HG03039 (cell line): ENCODE measurements at regions not wholly inside any gene's neighbourhood (a gene's known extent, or its start where the extent isn't known, plus 50 kb on each side); places are given as distances from the start of the nearest gene placed in this dataset.
"Not testable (repeated sequence)": the region's sequence is repeated elsewhere in the genome, so short reads cannot be mapped to it uniquely, and the experiment has no call there.

Source experiments
- ATAC-seq: cut with Tn5 transposase; IDR thresholded peaks from one replicate; pipeline ENCODE4 v1.9.1; 2021; ENCODE audit warnings: mild to moderate bottlenecking, moderate library complexity; ENCODE audit not compliant: unreplicated experiment

DNA sequence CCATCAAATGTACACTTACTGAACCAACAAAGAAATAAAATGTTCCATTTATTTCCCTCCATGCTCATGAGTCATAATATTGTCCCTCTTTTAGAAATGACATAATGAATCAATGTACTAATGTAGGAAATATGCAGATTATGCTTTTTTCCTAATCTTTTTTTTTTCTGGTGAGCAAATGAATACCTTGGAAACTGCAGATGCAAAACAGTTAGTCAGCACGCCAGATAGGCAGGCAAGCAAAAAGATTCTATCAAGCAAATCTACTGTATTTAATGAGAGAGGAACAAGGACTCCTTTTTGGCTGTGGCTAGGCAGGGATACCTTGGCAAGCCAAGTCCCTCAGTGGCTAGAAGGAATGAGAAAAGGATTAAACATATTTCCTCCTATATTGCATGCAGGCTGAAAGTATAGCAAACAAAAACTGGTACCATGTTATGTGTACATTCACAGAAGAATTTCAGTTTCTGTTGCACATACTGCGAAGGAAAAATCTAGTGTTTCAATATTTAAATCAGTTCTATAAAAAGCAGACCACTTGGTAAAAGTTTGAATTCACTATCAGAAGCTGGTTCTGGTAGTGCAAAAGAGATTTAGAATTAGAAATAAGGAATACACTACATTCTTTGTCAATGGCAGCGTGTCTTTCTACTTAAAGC, 605.4 kb downstream of the TLE1 start:
- ATAC-seq, result no peak

DNA sequence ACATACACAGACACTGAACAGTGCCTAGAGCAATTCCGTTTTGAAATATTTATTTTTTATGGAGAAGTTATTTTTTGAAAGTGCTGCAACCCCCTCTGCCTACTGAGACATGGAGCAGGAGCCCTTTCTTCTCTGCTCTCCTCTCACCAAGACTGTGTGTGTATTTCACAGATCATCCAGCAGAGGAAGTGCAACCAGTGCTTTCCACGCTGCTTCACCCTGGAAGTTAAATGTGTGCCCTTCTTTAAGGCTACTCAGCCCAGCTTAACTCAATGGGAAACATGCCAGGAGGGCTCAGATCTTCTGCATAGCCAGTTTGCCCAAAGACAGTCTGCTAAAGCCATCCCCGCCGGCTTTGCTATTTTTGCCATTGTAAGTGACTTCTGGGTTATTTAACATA, 606.3 kb downstream of the TLE1 start:
- ATAC-seq, result no peak

DNA sequence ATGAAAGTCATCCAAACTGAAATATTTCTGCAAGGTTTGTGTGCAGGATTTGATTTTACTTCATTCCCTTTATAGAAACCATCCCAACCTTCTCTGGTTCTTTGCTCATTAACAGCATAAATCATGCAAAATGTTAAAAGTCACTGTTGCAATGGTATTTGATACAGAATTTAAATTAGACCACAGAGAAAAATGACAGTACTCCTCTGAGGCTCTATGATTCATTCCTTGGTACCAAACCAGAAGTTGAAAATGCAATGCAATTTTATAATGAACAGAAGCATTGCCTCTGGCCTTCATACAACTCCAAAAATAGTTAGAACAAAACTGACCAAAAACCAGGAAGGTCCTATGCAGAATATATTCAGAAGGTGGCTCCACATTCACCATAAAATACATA, 607.1 kb downstream of the TLE1 start:
- ATAC-seq, result no peak

DNA sequence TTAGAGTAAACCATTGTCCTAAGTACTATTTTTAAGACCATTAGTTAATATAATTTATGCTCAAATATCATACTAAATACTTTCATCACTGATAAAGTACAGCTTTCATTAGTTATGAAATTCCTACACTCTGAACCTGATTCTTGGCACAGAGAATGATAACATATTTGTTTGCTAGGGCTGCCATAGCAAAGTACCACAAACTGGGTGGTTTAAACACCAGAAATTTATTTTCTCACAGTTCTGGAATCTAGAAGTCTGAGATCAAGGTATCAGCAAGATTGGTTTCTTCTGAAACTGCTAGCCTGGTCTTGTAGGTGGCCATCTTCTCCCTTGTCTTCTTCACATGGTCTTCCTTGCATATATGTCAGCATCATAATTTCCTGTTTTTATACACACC, 608.4 kb downstream of the TLE1 start:
- no peak for ATAC-seq

DNA sequence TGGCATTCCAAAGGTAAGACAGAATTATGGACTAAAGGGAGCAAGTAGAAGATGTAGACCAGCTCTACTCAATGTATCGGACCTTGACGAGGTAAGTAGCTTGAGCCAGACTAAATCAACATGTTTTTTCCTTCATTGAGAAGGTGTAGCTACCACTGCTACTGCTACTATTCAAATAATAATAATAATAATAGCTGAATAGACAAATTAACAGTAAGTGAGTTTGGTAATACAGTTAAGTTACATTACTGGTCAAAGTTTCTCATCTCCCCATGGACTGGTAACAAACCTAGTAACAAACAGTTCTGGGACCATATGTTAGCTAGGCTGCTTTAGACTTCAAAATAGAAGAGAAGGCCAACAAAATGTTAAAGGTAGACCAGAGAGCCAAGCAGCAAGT, 609.2 kb downstream of the TLE1 start:
- ATAC-seq, result no peak

- ATAC-seq, result no peak
Observed at GRCh38 chr9:81079055-81079454, 610.3 kb downstream of the TLE1 start.

DNA sequence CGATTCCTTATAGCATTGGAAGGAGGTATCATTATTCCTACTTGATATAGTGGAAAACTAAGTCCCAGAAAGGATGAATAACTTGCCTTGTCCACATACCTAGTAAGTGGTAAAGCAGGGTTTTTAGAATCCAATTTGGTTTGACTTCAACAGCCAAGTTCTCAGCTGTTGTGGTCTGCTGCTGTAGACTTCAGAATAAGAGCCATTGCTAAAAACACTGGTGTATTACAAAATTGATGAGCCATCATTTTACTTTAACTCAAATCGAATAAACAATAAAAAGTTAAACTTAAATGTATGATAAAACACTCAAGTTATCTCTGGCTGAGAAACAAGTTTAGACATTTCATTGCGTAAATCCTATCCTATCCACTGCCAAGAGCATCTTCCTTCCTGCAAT, 610.8 kb downstream of the TLE1 start:
- ATAC-seq, result no peak

DNA sequence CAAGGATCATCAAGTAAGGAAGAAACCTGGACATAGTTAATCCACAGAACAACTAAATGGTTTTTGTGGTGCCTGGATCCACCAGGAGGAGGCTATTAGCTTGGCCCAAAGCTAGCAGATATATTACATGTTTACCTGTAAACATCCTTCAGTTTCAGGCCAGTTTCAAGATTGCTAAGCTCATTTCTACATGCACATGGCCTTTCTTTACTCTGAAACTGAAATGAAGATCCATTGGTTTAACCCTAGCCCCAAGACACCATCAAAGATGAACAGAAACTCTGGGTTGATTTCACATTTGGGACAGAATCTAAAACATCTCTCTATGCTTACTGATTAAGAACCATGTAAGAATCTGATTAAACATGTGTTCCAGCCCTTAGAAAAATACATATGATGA, 611.8 kb downstream of the TLE1 start:
- ATAC-seq, result no peak

- no peak for ATAC-seq
Observed at GRCh38 chr9:81076131-81076530, 613.2 kb downstream of the TLE1 start.

DNA sequence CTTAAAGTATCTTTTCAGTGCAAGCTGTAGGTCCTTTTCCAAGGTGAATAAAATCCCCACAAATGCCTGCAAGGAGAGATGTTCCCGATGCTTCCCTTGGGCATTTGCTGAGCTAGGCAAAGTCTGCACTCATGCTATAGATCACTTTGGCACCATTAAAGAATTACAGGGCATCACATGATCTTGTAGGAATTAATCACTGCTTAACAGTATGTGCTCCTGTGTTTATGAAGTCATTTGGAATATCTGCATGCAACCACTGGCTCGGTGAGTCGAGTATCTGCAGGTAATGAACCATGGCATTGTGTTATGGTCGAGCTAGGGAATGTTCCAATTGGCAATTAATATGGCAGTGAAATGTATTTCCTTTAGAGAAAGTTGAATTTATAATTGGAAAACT, 615.1 kb downstream of the TLE1 start:
- ATAC-seq, result no peak

GRCh38 chr9:81073821-81074220, 615.5 kb downstream of the TLE1 start:
- no peak for ATAC-seq

- ATAC-seq, result no peak
Observed at GRCh38 chr9:81072758-81073157, 616.6 kb downstream of the TLE1 start.

- no peak for ATAC-seq
Observed at GRCh38 chr9:81071108-81071507, 618.2 kb downstream of the TLE1 start.

GRCh38 chr9:81070689-81071088, 618.7 kb downstream of the TLE1 start:
- ATAC-seq, result no peak

- no peak for ATAC-seq
Observed at GRCh38 chr9:81069923-81070322, 619.4 kb downstream of the TLE1 start.

DNA sequence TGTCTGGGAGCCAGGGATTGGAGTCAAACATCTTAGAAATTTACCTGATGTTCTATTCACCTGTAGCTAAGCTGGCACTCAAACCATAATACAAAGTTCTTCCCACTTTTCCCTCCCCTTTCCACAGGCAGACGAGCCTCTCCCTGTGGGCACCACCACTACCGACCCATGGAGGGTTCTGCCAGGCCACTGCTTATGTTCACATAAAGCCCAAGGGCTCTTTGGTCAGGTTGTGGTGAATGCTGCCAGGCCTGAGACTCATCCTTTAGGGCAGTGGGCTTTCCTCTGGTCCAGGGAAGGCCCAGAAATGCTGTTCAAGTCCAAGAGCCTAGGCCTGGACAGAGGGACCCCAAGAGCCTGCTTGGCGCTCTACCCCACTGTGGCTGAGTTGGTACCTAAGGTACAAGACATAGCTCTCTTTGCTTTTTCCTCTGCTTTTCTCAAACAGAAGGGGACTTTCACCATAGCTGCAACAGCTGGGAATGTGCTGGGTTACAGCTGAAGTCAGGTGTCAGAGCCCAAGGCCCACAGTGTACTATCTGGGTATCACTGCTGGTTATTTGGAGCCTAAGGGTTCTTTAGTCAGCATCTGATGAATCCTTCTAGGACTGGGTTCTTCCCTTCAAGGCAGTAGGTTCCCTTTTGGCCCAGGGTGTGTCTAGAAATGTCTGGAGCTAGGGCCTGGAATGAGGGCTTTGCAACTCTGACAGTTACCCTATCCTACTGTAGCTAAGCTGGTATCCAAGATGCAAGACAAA, 620.1 kb downstream of the TLE1 start:
- ATAC-seq, result no peak

GRCh38 chr9:81062995-81063394, 626.4 kb downstream of the TLE1 start:
- not testable (repeated sequence) for ATAC-seq

GRCh38 chr9:81058782-81059181, 630.6 kb downstream of the TLE1 start:
- ATAC-seq, result no peak

- ATAC-seq, result no peak
Observed at GRCh38 chr9:81053298-81054025, 635.9 kb downstream of the TLE1 start.

- no peak for ATAC-seq
Observed at GRCh38 chr9:81052846-81053245, 636.5 kb downstream of the TLE1 start.

DNA sequence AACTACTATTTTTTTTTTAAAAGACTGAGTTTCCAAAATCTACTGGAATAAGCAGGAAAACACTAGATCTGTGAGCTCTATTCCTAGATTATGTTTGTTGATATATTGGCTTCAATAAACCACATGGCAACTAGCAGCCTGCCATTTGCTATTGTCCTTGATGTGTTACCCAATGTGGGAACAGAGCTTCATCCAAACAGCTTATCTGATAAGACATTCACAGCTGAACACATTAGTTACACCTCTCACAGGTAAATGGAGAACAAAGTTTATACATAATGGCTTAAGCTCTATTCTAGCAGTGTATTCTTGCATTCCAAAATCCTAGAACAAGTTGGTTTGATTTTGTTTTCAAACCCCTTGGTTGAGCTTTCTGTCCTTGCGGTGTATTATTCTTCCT, 642.1 kb downstream of the TLE1 start:
- no peak for ATAC-seq

DNA sequence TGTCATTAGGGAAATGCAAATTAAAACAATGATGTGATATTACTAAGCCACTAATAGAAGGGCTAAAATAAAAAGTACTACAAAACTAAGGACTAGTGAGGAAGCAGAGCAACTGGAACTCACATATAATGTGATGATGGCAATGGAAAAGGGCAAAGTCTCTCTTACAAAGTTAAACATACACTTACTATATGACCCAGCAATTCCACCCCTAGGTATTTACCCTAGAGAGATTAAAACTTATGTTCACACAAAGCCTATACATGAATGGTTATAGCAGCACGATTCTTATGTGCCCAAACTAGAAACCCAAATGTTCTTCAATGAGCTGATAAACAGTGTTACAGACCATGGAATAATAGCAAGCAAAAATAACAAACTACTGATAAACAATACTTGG, 643.7 kb downstream of the TLE1 start:
- ATAC-seq, result no peak
